Right lobe of liver (tissue), 6 donors: ENCODE measurements at regions not wholly inside any gene's neighbourhood (a gene's known extent, or its start where the extent isn't known, plus 50 kb on each side); places are given as distances from the start of the nearest gene placed in this dataset.
"Not testable (repeated sequence)": the region's sequence is repeated elsewhere in the genome, so short reads cannot be mapped to it uniquely, and the experiment has no call there.

Source experiments
- ATAC-seq, 4 donors: fragments of 200-7000 bp; cut with Tn5 transposase; one replicate each; pipeline ENCODE4 v1.9.1; 2020; ENCODE audit warnings: mild to moderate bottlenecking in 4 of 4, moderate library complexity in 4 of 4
- DNase-seq, 3 donors: peaks; one replicate each; pipeline ENCODE4 v3.0.0-alpha.2; 2020
- H3K27ac ChIP-seq, 3 donors: fragments of 200-600 bp; one replicate each; pipeline ENCODE4 v1.8.0; 2022
- H3K27me3 ChIP-seq, 2 donors: fragments of 200-600 bp; one replicate each; pipeline ENCODE4 v1.8.0; 2022
- H3K36me3 ChIP-seq, 4 donors: fragments of 200-600 bp; sonication (generic) in 1 of 4; one replicate each; pipeline versions ENCODE4 v1.5.1 to v1.8.0; 2017 to 2022; ENCODE audit warnings: control low read depth in 1 of 4
- H3K4me1 ChIP-seq, 4 donors: fragments of 200-600 bp; sonication (generic) in 1 of 4; one replicate each; pipeline versions ENCODE4 v1.5.1 to v1.8.0; 2017 to 2022; ENCODE audit warnings: control low read depth in 1 of 4
- H3K4me3 ChIP-seq, 3 donors: fragments of 200-600 bp; one replicate each; pipeline ENCODE4 v1.8.0; 2022
- H3K9me3 ChIP-seq, 4 donors: fragments of 200-600 bp; sonication (generic) in 1 of 4; one replicate each; pipeline versions ENCODE4 v1.5.1 to v1.8.0; 2017 to 2022; ENCODE audit warnings: control low read depth in 1 of 4
- CTCF ChIP-seq, 4 donors: fragments of 200-600 bp in 3 of 4; fragments of 450-650 bp in 1 of 4; IDR thresholded peaks; one replicate each; pipeline versions ENCODE4 v1.5.1 to v1.8.0; 2016 to 2022; ENCODE audit warnings: antibody characterized with exemption in 4 of 4, mild to moderate bottlenecking in 2 of 4
- POLR2A ChIP-seq: fragments of 450-650 bp; IDR thresholded peaks from one replicate; pipeline ENCODE4 v1.6.1; 2017; ENCODE audit warnings: antibody characterized with exemption, mild to moderate bottlenecking
- WGBS: methylation state at CpG from one replicate; pipeline ENCODE4 v1.1.6; 2018; ENCODE audit warnings: low coverage, low lambda C conversion rate; ENCODE audit not compliant: insufficient coverage; ENCODE audit errors: missing lambda C conversion rate; 5-methylcytosine and 5-hydroxymethylcytosine counted together
- intact Hi-C, 2 donors: fragments of 100-400 bp; cut with DNase I; formaldehyde crosslinking; loops; one replicate each; pipeline versions ENCODE4 v1.11.2 to v1.14.1; 2022
- donor health status: DM: no; HTN: yes; CAD: no.
- donor health status: DM: no; HTN: no; CAD: no.
- donor health status: DM: no; HTN: no; CAD: no.
- donor health status: DM: no; HTN: yes; CAD: no.
- donor health status: DM: no; HTN: yes; CAD: no.

GRCh38 chr11:114796954-114797721 lies 118.8 kb downstream of the NXPE2 start:
- Histone ChIP-seq H3K4me1 (no peaks in the 10 kb centered on the region), H3K36me3 (no peaks in the 10 kb centered on the region), H3K9me3 (no peaks in the 10 kb centered on the region), H3K4me3 (no peak overlapping the region), H3K27ac (no peak overlapping the region), H3K27me3 (no peaks in the 10 kb centered on the region)
- DNase-seq, result no peak
- WGBS, result 42% methylated on average over 9 of the region's 9 CpGs
- TF ChIP-seq CTCF (IDR thresholded peaks at IDR 0.05) (no peak), POLR2A (no peak)
- intact Hi-C loops, result no loop called here
- peak in 3 of 4 donors; percentile 28 to 33 (median 33) for ATAC-seq

GRCh38 chr11:114799476-114799875 lies 121.1 kb downstream of the NXPE2 start:
- WGBS, result 0% methylated on average over 6 of the region's 6 CpGs
- Histone ChIP-seq H3K27me3 (no peaks in the 10 kb centered on the region), H3K9me3 (no peaks in the 10 kb centered on the region), H3K4me1 (no peaks in the 10 kb centered on the region), H3K36me3 (no peaks in the 10 kb centered on the region), H3K4me3 (no peak overlapping the region), H3K27ac (no peak overlapping the region)
- ATAC-seq (no peak), DNase-seq (no peak)
- no peak for TF ChIP-seq CTCF (IDR thresholded peaks at IDR 0.05)
- no peak for TF ChIP-seq POLR2A
- intact Hi-C loops, result no loop called here

- intact Hi-C loops, result no loop called here
- no peak for ATAC-seq
- Histone ChIP-seq H3K27ac (no peak overlapping the region), H3K4me3 (no peak overlapping the region), H3K9me3 (no peaks in the 10 kb centered on the region), H3K36me3 (no peaks in the 10 kb centered on the region), H3K4me1 (no peaks in the 10 kb centered on the region), H3K27me3 (no peaks in the 10 kb centered on the region)
- DNase-seq, result no peak
- TF ChIP-seq POLR2A, result no peak
- no peak for TF ChIP-seq CTCF (IDR thresholded peaks at IDR 0.05)
- 74% methylated on average over 3 of the region's 3 CpGs for WGBS
These were observed 123.4 kb downstream of the NXPE2 start for GRCh38 chr11:114801773-114802172.

- 47% methylated on average over 6 of the region's 6 CpGs for WGBS
- intact Hi-C loops, result no loop called here
These were observed 124.6 kb downstream of the NXPE2 start for GRCh38 chr11:114802878-114803277.

GRCh38 chr11:114805431-114805830 lies 127.1 kb downstream of the NXPE2 start:
- H3K4me3 ChIP-seq, H3K36me3 ChIP-seq, ATAC-seq, H3K4me1 ChIP-seq, DNase-seq, H3K27me3 ChIP-seq, intact Hi-C loops, H3K9me3 ChIP-seq, H3K27ac ChIP-seq: not testable (repeated sequence)
- WGBS, result 43% methylated on average over 5 of the region's 9 CpGs

More at GRCh38 chr11:114802878-114803277, 124.6 kb downstream of the NXPE2 start:
- DNase-seq (no peak), ATAC-seq (no peak)
- Histone ChIP-seq H3K9me3 (no peaks in the 10 kb centered on the region), H3K27ac (no peak overlapping the region), H3K4me1 (no peaks in the 10 kb centered on the region), H3K4me3 (no peak overlapping the region), H3K27me3 (no peaks in the 10 kb centered on the region), H3K36me3 (no peaks in the 10 kb centered on the region)
- TF ChIP-seq CTCF (IDR thresholded peaks at IDR 0.05) (no peak), POLR2A (no peak)
